A673 (cell line): ENCODE measurements at regions not wholly inside any gene's neighbourhood (a gene's known extent, or its start where the extent isn't known, plus 50 kb on each side); places are given as distances from the start of the nearest gene placed in this dataset.

Source experiments
- EZH2 ChIP-seq: fragments of 200-600 bp; sonication (generic); IDR thresholded peaks from 2 replicates; pipeline ENCODE4 v1.6.1; 2017; ENCODE audit warnings: borderline replicate concordance, low read depth, mild to moderate bottlenecking, mixed read lengths, antibody characterized with exemption, low read length; ENCODE audit not compliant: poor library complexity, severe bottlenecking
- TF ChIP-seq, protein P1 (sequence below): fragments of 300-800, 200-600 bp; sonication (generic); conservative IDR thresholded peaks from 2 replicates; pipeline ENCODE4 v1.5.1; 2017; ENCODE audit warnings: low read depth, mild to moderate bottlenecking, antibody characterized with exemption, low read length, moderate library complexity, mixed read lengths

DNA sequence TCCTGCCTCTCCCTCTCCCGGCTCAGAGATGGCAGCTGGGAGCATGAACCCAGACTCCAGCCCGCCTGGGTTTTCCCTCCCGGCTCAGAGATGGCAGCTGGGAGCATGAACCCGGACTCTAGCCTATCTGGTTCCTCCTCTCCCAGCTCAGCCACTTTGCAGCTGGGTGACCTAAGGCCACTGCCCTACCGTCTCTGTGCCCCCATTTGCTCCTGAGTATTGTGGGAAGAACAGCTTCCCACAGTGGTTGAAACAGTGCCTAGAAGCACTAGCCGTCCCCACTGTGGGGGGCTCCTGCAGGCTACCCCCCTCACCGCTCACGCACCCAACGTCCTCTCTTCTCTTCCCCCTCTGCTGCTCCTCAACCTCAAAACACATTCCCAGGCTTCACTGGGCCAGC, 99.9 kb upstream of the GSE1 start:
- TF ChIP-seq, protein P1, sequence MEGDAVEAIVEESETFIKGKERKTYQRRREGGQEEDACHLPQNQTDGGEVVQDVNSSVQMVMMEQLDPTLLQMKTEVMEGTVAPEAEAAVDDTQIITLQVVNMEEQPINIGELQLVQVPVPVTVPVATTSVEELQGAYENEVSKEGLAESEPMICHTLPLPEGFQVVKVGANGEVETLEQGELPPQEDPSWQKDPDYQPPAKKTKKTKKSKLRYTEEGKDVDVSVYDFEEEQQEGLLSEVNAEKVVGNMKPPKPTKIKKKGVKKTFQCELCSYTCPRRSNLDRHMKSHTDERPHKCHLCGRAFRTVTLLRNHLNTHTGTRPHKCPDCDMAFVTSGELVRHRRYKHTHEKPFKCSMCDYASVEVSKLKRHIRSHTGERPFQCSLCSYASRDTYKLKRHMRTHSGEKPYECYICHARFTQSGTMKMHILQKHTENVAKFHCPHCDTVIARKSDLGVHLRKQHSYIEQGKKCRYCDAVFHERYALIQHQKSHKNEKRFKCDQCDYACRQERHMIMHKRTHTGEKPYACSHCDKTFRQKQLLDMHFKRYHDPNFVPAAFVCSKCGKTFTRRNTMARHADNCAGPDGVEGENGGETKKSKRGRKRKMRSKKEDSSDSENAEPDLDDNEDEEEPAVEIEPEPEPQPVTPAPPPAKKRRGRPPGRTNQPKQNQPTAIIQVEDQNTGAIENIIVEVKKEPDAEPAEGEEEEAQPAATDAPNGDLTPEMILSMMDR = no peak
- TF ChIP-seq EZH2 = no peak
